Right lobe of liver (tissue), 4 donors: ENCODE measurements at regions not wholly inside any gene's neighbourhood (a gene's known extent, or its start where the extent isn't known, plus 50 kb on each side); places are given as distances from the start of the nearest gene placed in this dataset.

Experiments used
- CTCF ChIP-seq, 4 donors: fragments of 200-600 bp in 3 of 4; fragments of 450-650 bp in 1 of 4; IDR thresholded peaks; one replicate each; pipeline versions ENCODE4 v1.5.1 to v1.8.0; 2016 to 2022; ENCODE audit warnings: antibody characterized with exemption in 4 of 4, mild to moderate bottlenecking in 2 of 4
- POLR2A ChIP-seq: fragments of 450-650 bp; IDR thresholded peaks from one replicate; pipeline ENCODE4 v1.6.1; 2017; ENCODE audit warnings: antibody characterized with exemption, mild to moderate bottlenecking
- donor health status: DM: no; HTN: no; CAD: no.
- donor health status: DM: no; HTN: no; CAD: no.
- donor health status: DM: no; HTN: yes; CAD: no.

GRCh38 chr12:20289520-20289919 is 78.8 kb upstream of the PDE3A start:
- TF ChIP-seq CTCF (IDR thresholded peaks at IDR 0.05) (no peak), POLR2A (no peak)
